Transverse colon (tissue), 4 donors: ENCODE measurements at regions not wholly inside any gene's neighbourhood (a gene's known extent, or its start where the extent isn't known, plus 50 kb on each side); places are given as distances from the start of the nearest gene placed in this dataset.

Source experiments
- DNase-seq: peaks from one replicate; pipeline ENCODE4 v3.0.0-alpha.2; 2019
- H3K27ac ChIP-seq, 4 donors: fragments of 200-600 bp; sonication (generic); 2 replicates each; pipeline ENCODE4 v1.5.1; 2016 to 2018; ENCODE audit warnings: inconsistent platforms in 4 of 4
- H3K27me3 ChIP-seq: fragments of 200-600 bp; sonication (generic); 2 replicates; pipeline ENCODE4 v1.5.1; 2017; ENCODE audit warnings: inconsistent platforms
- H3K36me3 ChIP-seq, 4 donors: fragments of 200-600 bp; sonication (generic); 2 replicates each; pipeline ENCODE4 v1.5.1; 2017 to 2019; ENCODE audit warnings: inconsistent platforms in 4 of 4
- H3K4me1 ChIP-seq, 4 donors: fragments of 200-600 bp; sonication (generic); 2 replicates each; pipeline ENCODE4 v1.5.1; 2017 to 2020; ENCODE audit warnings: inconsistent platforms in 4 of 4
- H3K4me3 ChIP-seq, 4 donors: fragments of 200-600 bp; sonication (generic); 1 replicate in 1 of 4; 2 replicates in 3 of 4; pipeline versions ENCODE4 v1.5.1 to v1.6.1; 2017 to 2019; ENCODE audit warnings: inconsistent platforms in 4 of 4
- H3K9me3 ChIP-seq, 2 donors: fragments of 200-600 bp; sonication (generic); 2 replicates each; pipeline ENCODE4 v1.5.1; 2017 to 2019; ENCODE audit warnings: inconsistent platforms in 2 of 2
- CTCF ChIP-seq, 5 experiments: fragments of 200-600 bp in 3 of 5; fragments of 450-650 bp in 2 of 5; sonication (generic) in 3 of 5; IDR thresholded peaks; 1 replicate in 2 of 5; 2 replicates in 3 of 5; pipeline ENCODE4 v1.5.1; 2016 to 2017; ENCODE audit warnings: antibody characterized with exemption in 5 of 5, inconsistent platforms in 3 of 5, mild to moderate bottlenecking in 2 of 5, moderate library complexity in 1 of 5
- EP300 ChIP-seq: sonication (generic); formaldehyde crosslinking; IDR thresholded peaks from one replicate; pipeline ENCODE4 v1.6.1; 2017; ENCODE audit warnings: antibody characterized with exemption, low read depth
- POLR2A ChIP-seq: fragments of 450-650 bp; IDR thresholded peaks from one replicate; pipeline ENCODE4 v1.6.1; 2016; ENCODE audit warnings: antibody characterized with exemption, mild to moderate bottlenecking, moderate library complexity
- POLR2AphosphoS5 ChIP-seq, 3 donors: sonication (generic); formaldehyde crosslinking; IDR thresholded peaks; one replicate each; pipeline ENCODE4 v1.6.1; 2016; ENCODE audit warnings: antibody characterized with exemption in 3 of 3
- WGBS, 2 donors: methylation state at CpG; one replicate each; pipeline ENCODE4 v1.1.5; 2018; ENCODE audit warnings: low coverage in 1 of 2; 5-methylcytosine and 5-hydroxymethylcytosine counted together
- in situ Hi-C, 4 donors: fragments of 200-750 bp; cut with MboI; loops; one replicate each; pipeline versions ENCODE4 v1.15.0 to v1.15.1; 2017; ENCODE audit warnings: low sequenced_read_pairs in 3 of 4, low pct_ligation_motif_present in 1 of 4, low pct_unique_long_range_greater_than_20kb in 1 of 4
- intact Hi-C: fragments of 100-400 bp; cut with DNase I; formaldehyde crosslinking; loops from one replicate; pipeline ENCODE4 v1.15.1; 2023; ENCODE audit warnings: low total_unique reads

- H3K27me3 ChIP-seq = no peaks in the 10 kb centered on the region
- in situ Hi-C loops = no loop called here
- no peak for TF ChIP-seq CTCF (IDR thresholded peaks at IDR 0.05)
- no peak for TF ChIP-seq POLR2A
- TF ChIP-seq POLR2AphosphoS5 (IDR thresholded peaks at IDR 0.05) = no peak
- TF ChIP-seq EP300 = no peak
- intact Hi-C loops = no loop called here
- no peak overlapping the region for H3K4me3 ChIP-seq
- no peaks in the 10 kb centered on the region for H3K36me3 ChIP-seq
- H3K9me3 ChIP-seq = no peaks in the 10 kb centered on the region
- no peak overlapping the region for H3K27ac ChIP-seq
- no peak for DNase-seq
- H3K4me1 ChIP-seq = no peaks in the 10 kb centered on the region
- WGBS, 2 donors = 84 to 90% methylated on average over 6 to 7 of the region's 7 CpGs
Observed at GRCh38 chr20:12252793-12253192, 335.1 kb downstream of the BTBD3 start.

GRCh38 chr20:12255461-12255970, 337.8 kb downstream of the BTBD3 start:
- WGBS, 2 donors = 65 to 82% methylated on average over 1 to 3 of the region's 3 CpGs
- Histone ChIP-seq H3K27me3 (no peaks in the 10 kb centered on the region), H3K27ac (no peak overlapping the region), H3K4me3 (no peak overlapping the region), H3K9me3 (no peaks in the 10 kb centered on the region), H3K4me1 (no peaks in the 10 kb centered on the region), H3K36me3 (no peaks in the 10 kb centered on the region)
- in situ Hi-C loops = no loop called here
- intact Hi-C loops = no loop called here
- TF ChIP-seq POLR2A (no peak), EP300 (no peak), CTCF (IDR thresholded peaks at IDR 0.05) (no peak), POLR2AphosphoS5 (IDR thresholded peaks at IDR 0.05) (no peak)
- DNase-seq = no peak

GRCh38 chr20:12256806-12257205, 339.1 kb downstream of the BTBD3 start:
- in situ Hi-C loops = no loop called here
- intact Hi-C loops = no loop called here

GRCh38 chr20:12262747-12263146, 345.1 kb downstream of the BTBD3 start:
- Histone ChIP-seq H3K4me1 (no peaks in the 10 kb centered on the region), H3K4me3 (no peak overlapping the region), H3K27me3 (no peaks in the 10 kb centered on the region), H3K27ac (no peak overlapping the region), H3K36me3 (no peaks in the 10 kb centered on the region), H3K9me3 (no peaks in the 10 kb centered on the region)
- TF ChIP-seq POLR2A = no peak
- no peak for TF ChIP-seq EP300
- no peak for TF ChIP-seq POLR2AphosphoS5 (IDR thresholded peaks at IDR 0.05)
- no peak for TF ChIP-seq CTCF (IDR thresholded peaks at IDR 0.05)
- intact Hi-C loops = no loop called here
- no peak for DNase-seq
- WGBS, 2 donors = 66 to 68% methylated on average over 10 of the region's 10 CpGs
- in situ Hi-C loops = no loop called here

More at GRCh38 chr20:12256806-12257205, 339.1 kb downstream of the BTBD3 start:
- no peaks in the 10 kb centered on the region for H3K27me3 ChIP-seq
- H3K9me3 ChIP-seq = no peaks in the 10 kb centered on the region
- no peak overlapping the region for H3K27ac ChIP-seq
- no peak overlapping the region for H3K4me3 ChIP-seq
- H3K36me3 ChIP-seq = no peaks in the 10 kb centered on the region
- 32% methylated on average over 1 of the region's 1 CpG; no CpG with 5 or more reads in 1 of the 2 donors for whole genome bisulfite sequencing, 2 donors
- H3K4me1 ChIP-seq = no peaks in the 10 kb centered on the region
- TF ChIP-seq POLR2A = no peak
- no peak for TF ChIP-seq EP300
- no peak for TF ChIP-seq POLR2AphosphoS5 (IDR thresholded peaks at IDR 0.05)
- no peak for TF ChIP-seq CTCF (IDR thresholded peaks at IDR 0.05)
- no peak for DNase-seq
